ENCODE measurements at regions not wholly inside any gene's neighbourhood (a gene's known extent, or its start where the extent isn't known, plus 50 kb on each side); places are given as distances from the start of the nearest gene placed in this dataset.

DNA sequence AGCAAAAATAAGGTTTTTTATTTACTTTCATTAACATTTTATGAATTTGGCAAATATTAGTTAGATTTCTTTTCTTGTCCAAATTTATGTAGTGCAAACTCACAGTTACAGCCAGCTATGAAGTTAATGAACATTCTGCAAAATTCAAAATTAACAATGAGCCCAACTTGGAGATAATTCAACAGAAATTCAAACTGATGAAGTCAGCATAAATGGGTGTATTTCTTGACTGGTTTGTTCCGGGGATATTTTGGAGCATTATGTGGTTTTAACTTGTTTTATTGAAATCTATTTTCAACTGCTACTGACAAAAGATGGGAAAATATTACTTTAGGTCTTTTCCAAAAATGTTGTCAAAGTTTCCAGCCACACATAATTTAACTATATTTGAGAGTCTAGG, 807.9 kb downstream of the CDH8 start:
- 0% methylated on average over 1 of the region's 1 CpG for WGBS (ENCODE audit: missing lambda C conversion rate)
- DNase-seq (ENCODE audit: low read depth in 1 of 2, low spot score in 1 of 2) (no peak), FAIRE-seq (no peak), ATAC-seq (no peak)
- TF ChIP-seq GATA3 (IDR thresholded peaks at IDR 0.05; ENCODE audit: borderline replicate concordance) (no peak), MAFK (IDR thresholded peaks at IDR 0.05; ENCODE audit: partially characterized antibody) (peak; percentile 66), NR3C1 (IDR thresholded peaks at IDR 0.05) (no peak), CHD2 (IDR thresholded peaks at IDR 0.05; ENCODE audit: low read length, partially characterized antibody) (no peak), ZC3H11A (IDR thresholded peaks at IDR 0.05) (no peak), RFX5 (IDR thresholded peaks at IDR 0.05) (no peak)
- Histone ChIP-seq H3K4me2 (no peak overlapping the region), H3K4me3 (no peak overlapping the region), H3K27ac (no peak overlapping the region), H3K4me1 (no peaks in the 10 kb centered on the region), H3K9me3 (no peaks in the 10 kb centered on the region)
- CTCF ChIA-PET = interaction anchor here (0.7 kb wide), 1 partner anchor 170 kb away, joined by 3 read pairs; no protein-coding TSS in a partner anchor
- POLR2A ChIA-PET = no interaction called here

DNA sequence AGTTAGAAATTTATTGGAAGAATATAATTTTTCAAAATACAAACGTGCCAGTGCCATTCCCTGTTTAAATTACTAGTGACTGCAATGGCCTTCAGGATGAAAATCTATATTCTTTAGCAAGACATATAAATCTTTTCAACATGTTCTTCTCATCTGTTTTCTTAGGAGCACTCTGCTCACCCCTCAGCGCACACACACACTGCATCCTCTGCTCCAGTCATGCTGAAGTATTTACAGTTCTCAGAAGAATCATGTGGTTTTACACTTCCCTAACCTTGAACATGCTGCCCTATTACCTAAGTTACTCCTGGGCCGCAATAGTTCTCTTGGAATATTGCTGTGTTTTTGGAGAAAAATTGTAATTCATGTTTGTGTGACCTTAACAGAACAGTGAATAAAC, 820.6 kb downstream of the CDH8 start:
- ChIA-PET POLR2A (no interaction called here), CTCF (no interaction called here)
- WGBS (ENCODE audit: missing lambda C conversion rate) = 3% methylated on average over 3 of the region's 3 CpGs
- Histone ChIP-seq H3K4me3 (no peak overlapping the region), H3K4me1 (no peaks in the 10 kb centered on the region), H3K27ac (no peak overlapping the region), H3K9me3 (no peaks in the 10 kb centered on the region), H3K4me2 (no peak overlapping the region)
- DNase-seq (ENCODE audit: low read depth in 1 of 2, low spot score in 1 of 2) (no peak), FAIRE-seq (no peak), ATAC-seq (no peak)
- TF ChIP-seq MYC (IDR thresholded peaks at IDR 0.05; ENCODE audit: borderline replicate concordance, low read length) = no peak
- no peak for TF ChIP-seq ZSCAN20 (CRISPR knock-in tag; IDR thresholded peaks at IDR 0.05)
- TF ChIP-seq, protein P1, sequence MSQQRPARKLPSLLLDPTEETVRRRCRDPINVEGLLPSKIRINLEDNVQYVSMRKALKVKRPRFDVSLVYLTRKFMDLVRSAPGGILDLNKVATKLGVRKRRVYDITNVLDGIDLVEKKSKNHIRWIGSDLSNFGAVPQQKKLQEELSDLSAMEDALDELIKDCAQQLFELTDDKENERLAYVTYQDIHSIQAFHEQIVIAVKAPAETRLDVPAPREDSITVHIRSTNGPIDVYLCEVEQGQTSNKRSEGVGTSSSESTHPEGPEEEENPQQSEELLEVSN (IDR thresholded peaks at IDR 0.05; ENCODE audit: borderline replicate concordance, low read depth) = no peak
- no peak for TF ChIP-seq JUN (IDR thresholded peaks at IDR 0.05)
- no peak for TF ChIP-seq MAZ (IDR thresholded peaks at IDR 0.05; ENCODE audit: borderline replicate concordance, low read depth, low read length)

DNA sequence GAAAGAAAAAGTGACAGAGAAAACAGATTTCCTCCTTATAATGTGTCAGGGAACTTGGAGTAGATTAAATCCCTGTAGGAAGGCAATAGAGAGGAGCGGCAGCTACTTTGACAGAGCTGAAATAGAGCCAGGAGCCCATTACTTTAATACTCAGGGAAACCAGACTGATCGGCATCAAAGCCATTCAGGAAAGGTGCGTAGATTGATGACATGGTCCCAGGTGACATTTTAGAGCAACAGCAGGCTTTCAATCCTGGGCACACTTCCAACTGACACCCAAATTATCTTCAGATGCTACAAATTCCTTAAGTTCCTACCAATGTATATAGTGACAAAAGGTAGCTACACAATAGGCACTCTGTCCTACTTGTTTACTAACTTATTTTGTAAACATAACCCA, 821.5 kb downstream of the CDH8 start:
- no peaks in the 10 kb centered on the region for H3K9me3 ChIP-seq
- H3K4me2 ChIP-seq = no peak overlapping the region
- H3K4me1 ChIP-seq = no peaks in the 10 kb centered on the region
- WGBS (ENCODE audit: missing lambda C conversion rate) = 4% methylated on average over 3 of the region's 3 CpGs
- no peak for FAIRE-seq
- no peak overlapping the region for H3K27ac ChIP-seq
- no peak for DNase-seq (ENCODE audit: low read depth in 1 of 2, low spot score in 1 of 2)
- TF ChIP-seq RCOR1 (IDR thresholded peaks at IDR 0.05; ENCODE audit: low read depth, low read length) (no peak), FOSL2 (IDR thresholded peaks at IDR 0.05) (no peak), FOSL2 (CRISPR knock-in tag; IDR thresholded peaks at IDR 0.05) (no peak), ESRRA (IDR thresholded peaks at IDR 0.05; ENCODE audit: borderline replicate concordance, low read length) (no peak), CHD2 (IDR thresholded peaks at IDR 0.05; ENCODE audit: low read length, partially characterized antibody) (no peak), JUN (IDR thresholded peaks at IDR 0.05) (no peak), RNF2 (IDR thresholded peaks at IDR 0.05; ENCODE audit: borderline replicate concordance, low read depth) (no peak)
- TF ChIP-seq, protein P2, sequence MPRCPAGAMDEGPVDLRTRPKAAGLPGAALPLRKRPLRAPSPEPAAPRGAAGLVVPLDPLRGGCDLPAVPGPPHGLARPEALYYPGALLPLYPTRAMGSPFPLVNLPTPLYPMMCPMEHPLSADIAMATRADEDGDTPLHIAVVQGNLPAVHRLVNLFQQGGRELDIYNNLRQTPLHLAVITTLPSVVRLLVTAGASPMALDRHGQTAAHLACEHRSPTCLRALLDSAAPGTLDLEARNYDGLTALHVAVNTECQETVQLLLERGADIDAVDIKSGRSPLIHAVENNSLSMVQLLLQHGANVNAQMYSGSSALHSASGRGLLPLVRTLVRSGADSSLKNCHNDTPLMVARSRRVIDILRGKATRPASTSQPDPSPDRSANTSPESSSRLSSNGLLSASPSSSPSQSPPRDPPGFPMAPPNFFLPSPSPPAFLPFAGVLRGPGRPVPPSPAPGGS (IDR thresholded peaks at IDR 0.05) = no peak
- TF ChIP-seq, protein P3, sequence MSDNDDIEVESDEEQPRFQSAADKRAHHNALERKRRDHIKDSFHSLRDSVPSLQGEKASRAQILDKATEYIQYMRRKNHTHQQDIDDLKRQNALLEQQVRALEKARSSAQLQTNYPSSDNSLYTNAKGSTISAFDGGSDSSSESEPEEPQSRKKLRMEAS (IDR thresholded peaks at IDR 0.05) = no peak
- ChIA-PET CTCF (no interaction called here), POLR2A (no interaction called here)
- no peak for ATAC-seq
- H3K4me3 ChIP-seq = no peak overlapping the region

DNA sequence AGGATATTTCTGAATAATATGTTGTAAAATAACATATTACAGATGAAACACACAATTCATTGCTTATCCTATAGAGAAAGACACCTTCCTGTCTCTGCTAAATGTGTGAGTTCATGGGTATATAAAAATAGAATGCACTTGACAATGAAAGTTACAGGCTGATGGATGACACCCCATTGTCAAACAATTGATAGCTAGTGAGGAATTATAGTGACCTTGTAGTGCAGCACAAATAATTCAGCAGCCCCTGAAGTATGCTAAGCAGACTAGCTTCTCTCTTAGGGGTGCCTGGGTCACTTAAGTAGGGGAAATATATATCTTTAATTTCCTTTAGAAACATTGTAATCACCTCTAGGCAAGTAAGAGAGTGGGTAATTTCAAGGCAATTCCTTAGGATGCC, 826.2 kb downstream of the CDH8 start:
- ATAC-seq (no peak), FAIRE-seq (no peak), DNase-seq (ENCODE audit: low read depth in 1 of 2, low spot score in 1 of 2) (no peak)
- Histone ChIP-seq H3K4me2 (no peak overlapping the region), H3K4me1 (no peaks in the 10 kb centered on the region), H3K27ac (no peak overlapping the region), H3K9me3 (no peaks in the 10 kb centered on the region), H3K4me3 (no peak overlapping the region)
- ChIA-PET CTCF (no interaction called here), POLR2A (no interaction called here)
- TF ChIP-seq FOSB (CRISPR knock-in tag; IDR thresholded peaks at IDR 0.05) (no peak), HOXB5 (CRISPR knock-in tag; IDR thresholded peaks at IDR 0.05) (no peak), HOXB13 (CRISPR knock-in tag; IDR thresholded peaks at IDR 0.05; ENCODE audit: low read depth) (no peak)
- TF ChIP-seq, protein P4, sequence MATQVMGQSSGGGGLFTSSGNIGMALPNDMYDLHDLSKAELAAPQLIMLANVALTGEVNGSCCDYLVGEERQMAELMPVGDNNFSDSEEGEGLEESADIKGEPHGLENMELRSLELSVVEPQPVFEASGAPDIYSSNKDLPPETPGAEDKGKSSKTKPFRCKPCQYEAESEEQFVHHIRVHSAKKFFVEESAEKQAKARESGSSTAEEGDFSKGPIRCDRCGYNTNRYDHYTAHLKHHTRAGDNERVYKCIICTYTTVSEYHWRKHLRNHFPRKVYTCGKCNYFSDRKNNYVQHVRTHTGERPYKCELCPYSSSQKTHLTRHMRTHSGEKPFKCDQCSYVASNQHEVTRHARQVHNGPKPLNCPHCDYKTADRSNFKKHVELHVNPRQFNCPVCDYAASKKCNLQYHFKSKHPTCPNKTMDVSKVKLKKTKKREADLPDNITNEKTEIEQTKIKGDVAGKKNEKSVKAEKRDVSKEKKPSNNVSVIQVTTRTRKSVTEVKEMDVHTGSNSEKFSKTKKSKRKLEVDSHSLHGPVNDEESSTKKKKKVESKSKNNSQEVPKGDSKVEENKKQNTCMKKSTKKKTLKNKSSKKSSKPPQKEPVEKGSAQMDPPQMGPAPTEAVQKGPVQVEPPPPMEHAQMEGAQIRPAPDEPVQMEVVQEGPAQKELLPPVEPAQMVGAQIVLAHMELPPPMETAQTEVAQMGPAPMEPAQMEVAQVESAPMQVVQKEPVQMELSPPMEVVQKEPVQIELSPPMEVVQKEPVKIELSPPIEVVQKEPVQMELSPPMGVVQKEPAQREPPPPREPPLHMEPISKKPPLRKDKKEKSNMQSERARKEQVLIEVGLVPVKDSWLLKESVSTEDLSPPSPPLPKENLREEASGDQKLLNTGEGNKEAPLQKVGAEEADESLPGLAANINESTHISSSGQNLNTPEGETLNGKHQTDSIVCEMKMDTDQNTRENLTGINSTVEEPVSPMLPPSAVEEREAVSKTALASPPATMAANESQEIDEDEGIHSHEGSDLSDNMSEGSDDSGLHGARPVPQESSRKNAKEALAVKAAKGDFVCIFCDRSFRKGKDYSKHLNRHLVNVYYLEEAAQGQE (IDR thresholded peaks at IDR 0.05) = no peak
- TF ChIP-seq, protein P5, sequence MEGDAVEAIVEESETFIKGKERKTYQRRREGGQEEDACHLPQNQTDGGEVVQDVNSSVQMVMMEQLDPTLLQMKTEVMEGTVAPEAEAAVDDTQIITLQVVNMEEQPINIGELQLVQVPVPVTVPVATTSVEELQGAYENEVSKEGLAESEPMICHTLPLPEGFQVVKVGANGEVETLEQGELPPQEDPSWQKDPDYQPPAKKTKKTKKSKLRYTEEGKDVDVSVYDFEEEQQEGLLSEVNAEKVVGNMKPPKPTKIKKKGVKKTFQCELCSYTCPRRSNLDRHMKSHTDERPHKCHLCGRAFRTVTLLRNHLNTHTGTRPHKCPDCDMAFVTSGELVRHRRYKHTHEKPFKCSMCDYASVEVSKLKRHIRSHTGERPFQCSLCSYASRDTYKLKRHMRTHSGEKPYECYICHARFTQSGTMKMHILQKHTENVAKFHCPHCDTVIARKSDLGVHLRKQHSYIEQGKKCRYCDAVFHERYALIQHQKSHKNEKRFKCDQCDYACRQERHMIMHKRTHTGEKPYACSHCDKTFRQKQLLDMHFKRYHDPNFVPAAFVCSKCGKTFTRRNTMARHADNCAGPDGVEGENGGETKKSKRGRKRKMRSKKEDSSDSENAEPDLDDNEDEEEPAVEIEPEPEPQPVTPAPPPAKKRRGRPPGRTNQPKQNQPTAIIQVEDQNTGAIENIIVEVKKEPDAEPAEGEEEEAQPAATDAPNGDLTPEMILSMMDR (IDR thresholded peaks at IDR 0.05) = no peak
